HCT116 (cell line): ENCODE measurements at regions not wholly inside any gene's neighbourhood (a gene's known extent, or its start where the extent isn't known, plus 50 kb on each side); places are given as distances from the start of the nearest gene placed in this dataset.

Experiments
- ATAC-seq: fragments of 200-7000 bp; cut with Tn5 transposase; 2 replicates; pipeline ENCODE4 v1.9.1; 2020; ENCODE audit warnings: mild to moderate bottlenecking, moderate library complexity
- BruUV-seq: library from RNA; stranded (reverse); fragments of 400-500 nt; replicated peaks from 2 replicates; lab custom pipeline; 2021; lab: Mats Ljungman, UMichigan
- CTCF ChIA-PET: fragments of 300-600 bp; sonication (Branson Sonifier 250); formaldehyde crosslinking; loops from one replicate; lab custom pipeline; 2021; ENCODE audit warnings: antibody characterized with exemption; lab: Charles Lee
- POLR2A ChIA-PET: fragments of 300-600, 350-600 bp; sonication (Branson Sonifier 250); formaldehyde crosslinking; loops from one replicate; lab custom pipeline; 2021; ENCODE audit warnings: antibody characterized with exemption; lab: Charles Lee
- RAD21 ChIA-PET, 2 experiments: fragments of 300-600 bp; sonication (Branson Sonifier 250); formaldehyde crosslinking; loops; one replicate each; lab custom pipeline; 2023; ENCODE audit warnings: low total read pairs in 2 of 2; ENCODE audit not compliant: uncharacterized antibody in 2 of 2, unreplicated experiment in 2 of 2, low non-redundant PET in 1 of 2; lab: Charles Lee
- DNase-seq: peaks from one replicate; pipeline ENCODE4 v3.0.0-alpha.2; 2010; ENCODE audit warnings: low read depth, low spot score
- H2AFZ ChIP-seq: fragments of 200-600 bp; shearing (Covaris generic), sonication (generic); 2 replicates; pipeline ENCODE4 v1.6.1; 2017; ENCODE audit warnings: low read depth, mixed run types, mixed read lengths, antibody characterized with exemption, low read length; ENCODE audit not compliant: poor library complexity, severe bottlenecking
- H3K27ac ChIP-seq: 2 replicates; pipeline ENCODE4 v1.5.1; 2012; ENCODE audit warnings: low read depth, low read length
- H3K27me3 ChIP-seq: fragments of 200-600 bp; sonication (generic); 2 replicates; pipeline ENCODE4 v1.6.1; 2016; ENCODE audit warnings: mixed run types, low read length, mixed read lengths; ENCODE audit not compliant: insufficient read depth
- H3K36me3 ChIP-seq, 2 experiments: fragments of 200-500 bp in 1 of 2; fragments of 200-600 bp in 1 of 2; sonication (Bioruptor generic) in 1 of 2; sonication (generic) in 1 of 2; 2 replicates each; pipeline versions ENCODE4 v1.5.1 to v1.6.1; 2014 to 2016; ENCODE audit warnings: low read length in 2 of 2, inconsistent platforms in 1 of 2, mixed read lengths in 1 of 2, mixed run types in 1 of 2; ENCODE audit not compliant: insufficient read depth in 2 of 2, control insufficient read depth in 1 of 2
- H3K4me1 ChIP-seq, 2 experiments: fragments of 200-600 bp in 1 of 2; sonication (generic) in 1 of 2; 2 replicates each; pipeline versions ENCODE4 v1.5.1 to v1.6.1; 2012 to 2017; ENCODE audit warnings: low read length in 2 of 2, inconsistent platforms in 1 of 2, mild to moderate bottlenecking in 1 of 2, mixed read lengths in 1 of 2, mixed run types in 1 of 2, moderate library complexity in 1 of 2; ENCODE audit not compliant: insufficient read depth in 2 of 2, control insufficient read depth in 1 of 2
- H3K4me2 ChIP-seq: fragments of 200-600 bp; sonication (generic); 2 replicates; pipeline ENCODE4 v1.6.1; 2017; ENCODE audit warnings: mixed run types, low read length, mixed read lengths
- H3K4me3 ChIP-seq, 2 experiments: fragments of 200-600 bp in 1 of 2; sonication (generic) in 1 of 2; replicated peaks in 1 of 2; 2 replicates each; pipeline ENCODE4 v1.5.1; 2011 to 2016; ENCODE audit warnings: low read length in 2 of 2, control low read depth in 1 of 2, low read depth in 1 of 2, mild to moderate bottlenecking in 1 of 2, mixed read lengths in 1 of 2, mixed run types in 1 of 2
- H3K79me2 ChIP-seq: fragments of 200-600 bp; sonication (generic); 2 replicates; pipeline ENCODE4 v1.6.1; 2017; ENCODE audit warnings: mild to moderate bottlenecking, mixed run types, low read length, moderate library complexity, mixed read lengths; ENCODE audit not compliant: insufficient read depth
- H3K9ac ChIP-seq: fragments of 200-600 bp; sonication (generic); 2 replicates; pipeline ENCODE4 v1.6.1; 2016; ENCODE audit warnings: low read length, mixed read lengths
- H3K9me2 ChIP-seq: fragments of 200-600 bp; sonication (generic), shearing (Covaris generic); 2 replicates; pipeline ENCODE4 v1.6.1; 2017; ENCODE audit warnings: mixed run types, mild to moderate bottlenecking, moderate library complexity; ENCODE audit not compliant: insufficient read depth
- H3K9me3 ChIP-seq, 2 experiments: fragments of 200-500 bp in 1 of 2; fragments of 200-600 bp in 1 of 2; sonication (Bioruptor generic) in 1 of 2; sonication (generic) in 1 of 2; 2 replicates each; pipeline ENCODE4 v1.6.1; 2014 to 2017; ENCODE audit warnings: low read length in 2 of 2, mixed read lengths in 2 of 2, inconsistent platforms in 1 of 2, low read depth in 1 of 2, mild to moderate bottlenecking in 1 of 2, mixed run types in 1 of 2, moderate library complexity in 1 of 2; ENCODE audit not compliant: control insufficient read depth in 1 of 2, insufficient read depth in 1 of 2
- H4K20me1 ChIP-seq: fragments of 200-600 bp; sonication (generic), shearing (Covaris generic); 2 replicates; pipeline ENCODE4 v1.6.1; 2017; ENCODE audit warnings: mixed run types, mild to moderate bottlenecking, moderate library complexity; ENCODE audit not compliant: insufficient read depth
- EGR1 ChIP-seq: IDR thresholded peaks from 2 replicates; pipeline ENCODE4 v1.6.1; 2012; ENCODE audit warnings: low read depth
- ELF1 ChIP-seq: IDR thresholded peaks from 2 replicates; pipeline ENCODE4 v1.6.1; 2012; ENCODE audit warnings: low read depth, borderline replicate concordance
- EZH2phosphoT487 ChIP-seq: fragments of 200-600 bp; IDR thresholded peaks from 2 replicates; pipeline ENCODE4 v1.6.1; 2018; ENCODE audit warnings: antibody characterized with exemption, borderline replicate concordance
- FOSL1 ChIP-seq: IDR thresholded peaks from 2 replicates; pipeline ENCODE4 v1.6.1; 2012; ENCODE audit warnings: low read depth
- SP1 ChIP-seq: IDR thresholded peaks from 2 replicates; pipeline ENCODE4 v1.6.1; 2012; ENCODE audit warnings: low read depth
- TCF7L2 ChIP-seq: IDR thresholded peaks from 2 replicates; pipeline ENCODE4 v1.7.0; 2011; ENCODE audit warnings: borderline replicate concordance, inconsistent platforms; ENCODE audit not compliant: insufficient read depth, insufficient read length; ENCODE audit errors: extremely low read depth
- YY1 ChIP-seq: IDR thresholded peaks from 2 replicates; pipeline ENCODE4 v1.6.1; 2011; ENCODE audit warnings: low read length, low read depth, moderate library complexity, mild to moderate bottlenecking; ENCODE audit not compliant: insufficient replicate concordance; ENCODE audit errors: extremely low read depth
- ZFX ChIP-seq: fragments of 450-650 bp; IDR thresholded peaks from 2 replicates; pipeline ENCODE4 v1.6.1; 2017
- ZNF274 ChIP-seq: fragments of 200-500 bp; sonication (Bioruptor generic); IDR thresholded peaks from 2 replicates; pipeline ENCODE4 v1.6.1; 2014; ENCODE audit warnings: mild to moderate bottlenecking, low read depth, low read length, inconsistent platforms
- intact Hi-C: fragments of 100-400 bp; cut with micrococcal nuclease; formaldehyde crosslinking; loops from 2 replicates; pipeline ENCODE4 v1.10.0; 2022
- TF ChIP-seq, protein P1 (sequence below): IDR thresholded peaks from 2 replicates; pipeline ENCODE4 v1.6.1; 2012
- TF ChIP-seq, protein P2 (sequence below): IDR thresholded peaks from 2 replicates; pipeline ENCODE4 v1.6.1; 2012; ENCODE audit warnings: low read depth

DNA sequence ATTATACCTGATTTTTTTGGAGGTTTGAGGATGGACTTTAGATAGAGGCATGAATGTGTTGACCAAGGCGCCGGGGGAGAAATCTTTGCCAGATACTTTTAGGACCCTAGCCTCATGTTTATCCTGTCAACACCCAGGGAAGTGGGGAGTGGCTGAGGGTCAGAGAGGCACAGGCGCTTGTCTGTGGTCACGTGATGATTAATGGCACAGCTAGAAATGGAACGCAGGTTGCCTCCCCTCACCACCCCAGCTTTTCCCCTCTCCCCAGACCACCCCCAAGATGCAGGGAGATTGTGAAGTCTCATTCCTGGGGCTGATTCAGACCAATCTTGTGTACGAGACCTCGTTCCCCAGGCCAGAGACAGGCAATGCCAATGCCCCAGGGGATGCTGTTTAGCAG lies 218.4 kb upstream of the LINGO1 start:
- Histone ChIP-seq H3K9ac (no peak overlapping the region), H3K9me2 (no peaks in the 10 kb centered on the region), H2AFZ (no peak overlapping the region), H4K20me1 (no peaks in the 10 kb centered on the region), H3K27ac (no peak overlapping the region), H3K9me3 (no peaks in the 10 kb centered on the region), H3K36me3 (no peaks in the 10 kb centered on the region), H3K27me3 (peaks cover 41% of the 10 kb centered on the region; the same call in 1 of the 2 replicates), H3K4me3 (no peak overlapping the region), H3K4me2 (no peak overlapping the region), H3K4me1 (no peaks in the 10 kb centered on the region), H3K79me2 (no peaks in the 10 kb centered on the region)
- TF ChIP-seq, protein P1, sequence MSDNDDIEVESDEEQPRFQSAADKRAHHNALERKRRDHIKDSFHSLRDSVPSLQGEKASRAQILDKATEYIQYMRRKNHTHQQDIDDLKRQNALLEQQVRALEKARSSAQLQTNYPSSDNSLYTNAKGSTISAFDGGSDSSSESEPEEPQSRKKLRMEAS, result no peak
- TF ChIP-seq, protein P2, sequence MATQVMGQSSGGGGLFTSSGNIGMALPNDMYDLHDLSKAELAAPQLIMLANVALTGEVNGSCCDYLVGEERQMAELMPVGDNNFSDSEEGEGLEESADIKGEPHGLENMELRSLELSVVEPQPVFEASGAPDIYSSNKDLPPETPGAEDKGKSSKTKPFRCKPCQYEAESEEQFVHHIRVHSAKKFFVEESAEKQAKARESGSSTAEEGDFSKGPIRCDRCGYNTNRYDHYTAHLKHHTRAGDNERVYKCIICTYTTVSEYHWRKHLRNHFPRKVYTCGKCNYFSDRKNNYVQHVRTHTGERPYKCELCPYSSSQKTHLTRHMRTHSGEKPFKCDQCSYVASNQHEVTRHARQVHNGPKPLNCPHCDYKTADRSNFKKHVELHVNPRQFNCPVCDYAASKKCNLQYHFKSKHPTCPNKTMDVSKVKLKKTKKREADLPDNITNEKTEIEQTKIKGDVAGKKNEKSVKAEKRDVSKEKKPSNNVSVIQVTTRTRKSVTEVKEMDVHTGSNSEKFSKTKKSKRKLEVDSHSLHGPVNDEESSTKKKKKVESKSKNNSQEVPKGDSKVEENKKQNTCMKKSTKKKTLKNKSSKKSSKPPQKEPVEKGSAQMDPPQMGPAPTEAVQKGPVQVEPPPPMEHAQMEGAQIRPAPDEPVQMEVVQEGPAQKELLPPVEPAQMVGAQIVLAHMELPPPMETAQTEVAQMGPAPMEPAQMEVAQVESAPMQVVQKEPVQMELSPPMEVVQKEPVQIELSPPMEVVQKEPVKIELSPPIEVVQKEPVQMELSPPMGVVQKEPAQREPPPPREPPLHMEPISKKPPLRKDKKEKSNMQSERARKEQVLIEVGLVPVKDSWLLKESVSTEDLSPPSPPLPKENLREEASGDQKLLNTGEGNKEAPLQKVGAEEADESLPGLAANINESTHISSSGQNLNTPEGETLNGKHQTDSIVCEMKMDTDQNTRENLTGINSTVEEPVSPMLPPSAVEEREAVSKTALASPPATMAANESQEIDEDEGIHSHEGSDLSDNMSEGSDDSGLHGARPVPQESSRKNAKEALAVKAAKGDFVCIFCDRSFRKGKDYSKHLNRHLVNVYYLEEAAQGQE, result no peak
- TF ChIP-seq EGR1, result no peak
- no peak for TF ChIP-seq ZNF274
- TF ChIP-seq YY1, result no peak
- TF ChIP-seq TCF7L2, result no peak
- no peak for TF ChIP-seq SP1
- TF ChIP-seq ZFX, result no peak
- TF ChIP-seq FOSL1, result no peak
- no peak for TF ChIP-seq EZH2phosphoT487
- no peak for TF ChIP-seq ELF1
- DNase-seq, result no peak
- no peak for ATAC-seq
- POLR2A ChIA-PET, result no interaction called here
- RAD21 ChIA-PET, result no interaction called here
- no TSS peak for BruUV-seq
- intact Hi-C loops, result loop anchor here (1.0 kb wide), 1 partner anchor 8 kb away; no protein-coding TSS in a partner anchor
- CTCF ChIA-PET, result no interaction called here
